OCI-LY1 (cell line): ENCODE measurements at regions not wholly inside any gene's neighbourhood (a gene's known extent, or its start where the extent isn't known, plus 50 kb on each side); places are given as distances from the start of the nearest gene placed in this dataset.

Experiments
- H2AFZ ChIP-seq: fragments of 200-600 bp; sonication (generic), shearing (Covaris generic); 2 replicates; pipeline ENCODE4 v1.6.0; 2014; ENCODE audit warnings: antibody characterized with exemption, mild to moderate bottlenecking, low read length
- H3F3A ChIP-seq: fragments of 200-600 bp; sonication (generic), shearing (Covaris generic); 2 replicates; pipeline ENCODE4 v1.6.0; 2014; ENCODE audit warnings: mild to moderate bottlenecking, antibody characterized with exemption, low read length, moderate library complexity; ENCODE audit not compliant: insufficient read depth
- H3K27ac ChIP-seq: fragments of 200-600 bp; sonication (generic); 2 replicates; pipeline ENCODE4 v1.5.1; 2014; ENCODE audit warnings: low read length, mixed run types, mild to moderate bottlenecking, low read depth; ENCODE audit not compliant: poor library complexity, severe bottlenecking
- H3K27me3 ChIP-seq: fragments of 200-600 bp; sonication (generic); 2 replicates; pipeline ENCODE4 v1.6.0; 2014; ENCODE audit warnings: antibody characterized with exemption, mild to moderate bottlenecking, low read length, moderate library complexity; ENCODE audit not compliant: insufficient read depth
- H3K36me3 ChIP-seq: fragments of 200-600 bp; sonication (generic); 2 replicates; pipeline ENCODE4 v1.6.1; 2014; ENCODE audit warnings: mild to moderate bottlenecking, antibody characterized with exemption, low read length, moderate library complexity, mixed read lengths; ENCODE audit not compliant: insufficient read depth
- H3K4me1 ChIP-seq: fragments of 200-600 bp; sonication (generic); 2 replicates; pipeline ENCODE4 v1.5.1; 2014; ENCODE audit warnings: mild to moderate bottlenecking, low read length, moderate library complexity; ENCODE audit not compliant: insufficient read depth, severe bottlenecking
- H3K4me2 ChIP-seq: fragments of 200-600 bp; sonication (generic), shearing (Covaris generic); 2 replicates; pipeline ENCODE4 v1.6.1; 2014; ENCODE audit warnings: low read length
- H3K4me3 ChIP-seq: fragments of 200-600 bp; sonication (generic); 2 replicates; pipeline ENCODE4 v1.5.1; 2014; ENCODE audit warnings: low read length, low read depth, mild to moderate bottlenecking, mixed read lengths; ENCODE audit not compliant: poor library complexity, severe bottlenecking
- H3K79me2 ChIP-seq: fragments of 200-600 bp; shearing (Covaris generic); 2 replicates; pipeline ENCODE4 v1.6.1; 2016; ENCODE audit warnings: mixed run types, low read length, mixed read lengths; ENCODE audit not compliant: insufficient read depth
- H3K9ac ChIP-seq: fragments of 200-600 bp; sonication (generic), shearing (Covaris generic); 2 replicates; pipeline ENCODE4 v1.6.1; 2014; ENCODE audit warnings: mild to moderate bottlenecking, low read length, mixed read lengths
- H3K9me2 ChIP-seq: fragments of 200-600 bp; sonication (generic), shearing (Covaris generic); 2 replicates; pipeline ENCODE4 v1.6.1; 2014; ENCODE audit warnings: low read depth, mild to moderate bottlenecking, low read length, mixed read lengths
- H3K9me3 ChIP-seq: fragments of 200-600 bp; shearing (Covaris generic); 2 replicates; pipeline ENCODE4 v1.6.1; 2014; ENCODE audit warnings: low read length, mixed read lengths
- H4K20me1 ChIP-seq: fragments of 200-600 bp; sonication (generic), shearing (Covaris generic); 2 replicates; pipeline ENCODE4 v1.6.0; 2016; ENCODE audit warnings: mild to moderate bottlenecking, low read length; ENCODE audit not compliant: insufficient read depth
- EZH2 ChIP-seq: fragments of 200-600 bp; sonication (generic), shearing (Covaris generic); IDR thresholded peaks from 2 replicates; pipeline ENCODE4 v1.8.0; 2017; ENCODE audit warnings: borderline replicate concordance, mixed run types, mild to moderate bottlenecking, antibody characterized with exemption, low read length, moderate library complexity, mixed read lengths
- TF ChIP-seq, protein P1 (sequence below): fragments of 200-600 bp; sonication (generic), shearing (Covaris generic); IDR thresholded peaks from 2 replicates; pipeline ENCODE4 v1.5.1; 2017; ENCODE audit warnings: mild to moderate bottlenecking, antibody characterized with exemption, low read length, moderate library complexity, mixed read lengths

DNA sequence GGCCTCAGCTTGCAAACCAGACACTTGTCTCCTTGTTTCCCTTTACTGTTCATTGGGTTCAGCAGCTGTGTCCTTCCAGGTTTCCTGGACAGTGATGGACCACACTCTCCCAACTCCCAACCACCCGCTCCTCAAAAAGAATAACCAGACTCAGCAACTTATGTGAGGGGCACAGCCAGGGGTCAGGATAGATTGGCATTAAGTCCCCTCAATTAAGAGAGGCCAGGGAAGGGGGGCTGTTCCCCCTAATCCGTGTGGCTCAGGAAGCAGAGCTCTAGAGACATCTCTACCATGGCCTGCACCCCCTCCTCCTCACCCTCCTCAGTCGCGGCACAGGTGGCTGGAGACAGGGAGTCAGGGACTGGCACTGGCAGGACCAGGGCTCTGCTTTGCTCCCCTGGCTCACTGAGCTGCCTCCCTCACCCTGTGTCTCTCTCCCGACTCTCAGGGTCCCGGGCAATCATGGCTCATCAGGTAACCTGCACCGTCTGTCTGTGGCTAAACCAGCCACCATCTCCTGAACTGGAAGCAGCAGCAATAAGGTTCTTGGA is 111.7 kb downstream of the ZNF280B start:
- no peak overlapping the region for H3K4me3 ChIP-seq
- H3F3A ChIP-seq: 0 out of 2 replicates have a peak, but pooled peaks cover 4% of the 10 kb centered on the region
- H3K9me3 ChIP-seq: 0 out of 2 replicates have a peak, but pooled peaks cover 7% of the 10 kb centered on the region
- H3K36me3 ChIP-seq: no peaks in the 10 kb centered on the region; the same call in 1 of the 2 replicates
- no peaks in the 10 kb centered on the region for H3K27me3 ChIP-seq
- no peak for TF ChIP-seq EZH2
- TF ChIP-seq, protein P1, sequence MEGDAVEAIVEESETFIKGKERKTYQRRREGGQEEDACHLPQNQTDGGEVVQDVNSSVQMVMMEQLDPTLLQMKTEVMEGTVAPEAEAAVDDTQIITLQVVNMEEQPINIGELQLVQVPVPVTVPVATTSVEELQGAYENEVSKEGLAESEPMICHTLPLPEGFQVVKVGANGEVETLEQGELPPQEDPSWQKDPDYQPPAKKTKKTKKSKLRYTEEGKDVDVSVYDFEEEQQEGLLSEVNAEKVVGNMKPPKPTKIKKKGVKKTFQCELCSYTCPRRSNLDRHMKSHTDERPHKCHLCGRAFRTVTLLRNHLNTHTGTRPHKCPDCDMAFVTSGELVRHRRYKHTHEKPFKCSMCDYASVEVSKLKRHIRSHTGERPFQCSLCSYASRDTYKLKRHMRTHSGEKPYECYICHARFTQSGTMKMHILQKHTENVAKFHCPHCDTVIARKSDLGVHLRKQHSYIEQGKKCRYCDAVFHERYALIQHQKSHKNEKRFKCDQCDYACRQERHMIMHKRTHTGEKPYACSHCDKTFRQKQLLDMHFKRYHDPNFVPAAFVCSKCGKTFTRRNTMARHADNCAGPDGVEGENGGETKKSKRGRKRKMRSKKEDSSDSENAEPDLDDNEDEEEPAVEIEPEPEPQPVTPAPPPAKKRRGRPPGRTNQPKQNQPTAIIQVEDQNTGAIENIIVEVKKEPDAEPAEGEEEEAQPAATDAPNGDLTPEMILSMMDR: no peak
- H3K4me1 ChIP-seq: peaks cover 49% of the 10 kb centered on the region
- peak overlapping the region; percentile 9; the same call in 1 of the 2 replicates for H3K4me2 ChIP-seq
- H2AFZ ChIP-seq: no peak overlapping the region
- peak overlapping the region; percentile 71; the same call in 1 of the 2 replicates for H3K9ac ChIP-seq
- no peaks in the 10 kb centered on the region for H3K9me2 ChIP-seq
- no peaks in the 10 kb centered on the region for H3K79me2 ChIP-seq
- peak overlapping the region; percentile 99 for H3K27ac ChIP-seq
- no peaks in the 10 kb centered on the region for H4K20me1 ChIP-seq

GRCh38 chr22:22397292-22397870 is 111.2 kb downstream of the ZNF280B start:
- no peak for TF ChIP-seq EZH2
- TF ChIP-seq, protein P1: peak; percentile 33; the same call in 1 of the 2 replicates
- no peak overlapping the region for H2AFZ ChIP-seq
- H3K4me3 ChIP-seq: no peak overlapping the region
- 0 out of 2 replicates have a peak, but pooled peaks cover 5% of the 10 kb centered on the region for H3K9me3 ChIP-seq
- no peak overlapping the region for H3K4me2 ChIP-seq
- H3K36me3 ChIP-seq: no peaks in the 10 kb centered on the region; the same call in 1 of the 2 replicates
- peak overlapping the region; percentile 99 for H3K27ac ChIP-seq
- no peaks in the 10 kb centered on the region for H3K27me3 ChIP-seq
- 0 out of 2 replicates have a peak, but pooled peaks cover 4% of the 10 kb centered on the region for H3F3A ChIP-seq
- peaks cover 55% of the 10 kb centered on the region for H3K4me1 ChIP-seq
- H3K9me2 ChIP-seq: no peaks in the 10 kb centered on the region
- peak overlapping the region; percentile 12; the same call in 1 of the 2 replicates for H3K9ac ChIP-seq
- no peaks in the 10 kb centered on the region for H4K20me1 ChIP-seq
- H3K79me2 ChIP-seq: no peaks in the 10 kb centered on the region

GRCh38 chr22:22397875-22398524 is 110.5 kb downstream of the ZNF280B start:
- no peak overlapping the region for H2AFZ ChIP-seq
- H3K36me3 ChIP-seq: no peaks in the 10 kb centered on the region; the same call in 1 of the 2 replicates
- H3K27ac ChIP-seq: peak overlapping the region; percentile 99
- no peak for TF ChIP-seq EZH2
- TF ChIP-seq, protein P1: no peak
- peak overlapping the region; percentile 12; the same call in 1 of the 2 replicates for H3K9ac ChIP-seq
- peaks cover 61% of the 10 kb centered on the region for H3K4me1 ChIP-seq
- no peaks in the 10 kb centered on the region for H3K79me2 ChIP-seq
- no peaks in the 10 kb centered on the region for H4K20me1 ChIP-seq
- 0 out of 2 replicates have a peak, but pooled peaks cover 3% of the 10 kb centered on the region for H3K9me3 ChIP-seq
- no peaks in the 10 kb centered on the region for H3K9me2 ChIP-seq
- H3K4me2 ChIP-seq: no peak overlapping the region
- H3K27me3 ChIP-seq: no peaks in the 10 kb centered on the region
- 0 out of 2 replicates have a peak, but pooled peaks cover 4% of the 10 kb centered on the region for H3F3A ChIP-seq
- H3K4me3 ChIP-seq: no peak overlapping the region
